Urothelium cell line (cell line): ENCODE measurements at regions not wholly inside any gene's neighbourhood (a gene's known extent, or its start where the extent isn't known, plus 50 kb on each side); places are given as distances from the start of the nearest gene placed in this dataset.

ENCODE experiments used
- DNase-seq: peaks from one replicate; pipeline ENCODE4 v3.0.0; 2011; ENCODE audit warnings: low spot score, mixed read lengths
- FAIRE-seq: peaks from 2 replicates; lab custom pipeline; 2011; peaks lifted over from hg19 to GRCh38; lab: Jason Lieb, UNC

DNA sequence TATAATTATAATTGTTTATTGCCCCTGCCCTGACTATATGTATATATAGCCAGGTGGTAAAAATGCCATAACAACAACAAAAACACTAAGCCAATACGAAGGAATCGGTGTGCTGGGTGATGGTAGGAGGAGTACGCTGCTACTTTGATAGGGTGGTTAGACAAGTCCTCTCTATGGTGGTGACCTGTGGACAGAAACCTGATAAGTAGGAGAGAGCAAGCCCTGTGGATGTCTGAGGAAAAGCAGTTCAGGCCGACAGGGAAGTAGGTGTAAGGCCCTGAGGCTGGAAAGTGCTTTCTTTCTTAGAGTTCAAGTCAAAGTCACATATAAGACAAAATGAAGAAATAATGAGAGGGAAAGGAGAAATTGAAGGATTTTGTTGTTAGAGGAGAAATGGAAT is 823.8 kb upstream of the CELF2 start:
- FAIRE-seq, result no peak

GRCh38 chr10:10196701-10197100 is 821.0 kb upstream of the CELF2 start:
- DNase-seq (no peak), FAIRE-seq (no peak)

More for the DNA sequence above, 823.8 kb upstream of the CELF2 start:
- DNase-seq, result no peak

DNA sequence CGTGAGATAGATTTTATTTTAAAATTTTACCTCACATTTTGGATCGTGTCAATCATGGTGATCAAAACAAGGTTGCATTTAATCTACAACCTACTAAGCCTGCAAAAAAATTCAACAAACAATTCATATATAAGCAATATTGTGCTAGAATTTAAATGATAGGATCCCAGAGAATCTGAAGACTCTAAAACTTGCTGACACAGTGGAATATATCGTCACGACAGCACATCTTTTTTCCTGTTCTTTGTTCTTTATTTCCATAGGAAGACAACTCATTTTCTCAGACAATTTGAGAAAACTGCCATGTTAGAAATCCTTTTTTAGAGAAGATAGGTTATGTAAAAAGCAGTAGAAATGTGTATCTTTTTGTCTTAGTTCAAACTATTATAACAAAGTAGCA is 820.2 kb upstream of the CELF2 start:
- DNase-seq (no peak), FAIRE-seq (no peak)

DNA sequence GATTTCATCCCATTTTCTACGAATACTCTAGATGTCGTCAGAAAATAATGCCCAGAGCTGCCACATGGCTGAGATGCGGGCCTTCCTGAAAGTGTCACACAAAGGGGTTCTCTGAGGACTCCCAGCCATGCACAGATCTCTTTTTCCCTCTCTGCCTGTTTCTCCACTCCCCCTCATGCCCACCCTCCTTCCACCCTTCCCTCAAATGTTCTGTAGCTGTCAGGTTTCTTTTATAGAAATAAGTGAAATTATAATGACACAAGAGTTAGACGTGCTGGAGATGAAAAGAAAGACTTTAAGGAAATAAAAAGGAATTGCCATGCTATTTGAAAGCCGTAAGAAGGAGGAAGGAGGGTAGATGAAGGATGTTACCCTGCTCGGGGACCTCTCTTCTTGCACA is 819.3 kb upstream of the CELF2 start:
- no peak for DNase-seq
- no peak for FAIRE-seq

- DNase-seq (no peak), FAIRE-seq (no peak)
Measured at GRCh38 chr10:10204415-10204814, 813.3 kb upstream of the CELF2 start.

DNA sequence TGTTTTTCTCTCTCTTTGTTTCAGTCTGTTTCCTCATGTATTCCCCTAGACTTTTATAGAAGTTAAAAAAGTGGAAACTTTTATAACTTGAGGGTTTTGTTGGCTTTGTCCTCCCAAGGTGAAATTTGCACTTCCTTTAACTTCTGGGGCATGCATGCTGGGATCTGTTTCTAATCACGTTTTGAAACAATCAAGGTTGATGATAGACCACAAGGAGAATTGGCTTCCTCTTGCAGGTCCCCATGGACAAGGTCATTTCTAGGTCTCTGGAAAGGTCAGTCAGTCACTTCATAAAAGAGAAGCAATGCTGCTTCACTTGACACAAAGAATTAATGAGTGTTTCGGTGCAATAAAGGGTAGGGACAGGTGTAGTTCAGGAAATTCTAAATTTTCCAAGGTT is 811.8 kb upstream of the CELF2 start:
- no peak for DNase-seq
- no peak for FAIRE-seq

GRCh38 chr10:10207538-10207937 is 810.1 kb upstream of the CELF2 start:
- no peak for DNase-seq
- FAIRE-seq, result no peak

DNA sequence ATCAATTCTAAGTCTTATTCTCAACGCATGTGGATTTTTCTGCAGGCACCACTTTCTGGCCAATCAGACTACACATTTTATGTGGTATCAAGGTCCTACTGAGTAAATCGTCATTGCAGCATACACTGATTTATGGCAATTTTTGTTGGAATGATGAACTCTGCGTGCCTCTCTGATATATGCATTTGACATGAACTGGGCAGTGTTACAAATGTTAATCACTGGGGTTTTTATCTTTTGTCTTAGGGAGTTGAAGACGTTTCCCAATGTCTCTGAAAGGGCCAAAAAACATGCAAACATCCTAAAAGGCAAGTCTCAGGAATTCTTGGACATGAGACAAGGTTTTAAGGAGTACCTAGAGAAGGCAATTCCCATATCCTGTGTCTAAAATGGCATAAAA is 809.5 kb upstream of the CELF2 start:
- FAIRE-seq, result no peak
- no peak for DNase-seq

DNA sequence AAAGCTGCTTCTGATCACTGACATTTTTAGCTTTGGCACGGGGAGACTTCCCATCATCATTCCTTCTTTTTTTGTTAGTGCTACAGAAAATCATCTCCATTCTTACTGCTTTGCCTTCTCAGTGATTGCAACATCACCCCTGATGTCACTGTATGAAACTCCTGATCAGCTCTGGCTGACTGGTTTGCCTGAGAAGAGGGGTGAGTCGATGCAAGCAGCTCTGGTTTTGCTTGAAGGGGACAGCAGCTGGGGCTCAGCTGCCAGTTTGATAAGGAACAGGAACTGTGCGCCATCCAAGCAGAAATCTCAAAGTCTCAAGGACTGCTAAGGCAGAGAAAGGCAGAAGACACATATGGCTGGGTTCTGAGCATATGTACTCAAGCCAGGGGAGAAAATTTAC is 808.5 kb upstream of the CELF2 start:
- no peak for FAIRE-seq
- DNase-seq, result no peak

DNA sequence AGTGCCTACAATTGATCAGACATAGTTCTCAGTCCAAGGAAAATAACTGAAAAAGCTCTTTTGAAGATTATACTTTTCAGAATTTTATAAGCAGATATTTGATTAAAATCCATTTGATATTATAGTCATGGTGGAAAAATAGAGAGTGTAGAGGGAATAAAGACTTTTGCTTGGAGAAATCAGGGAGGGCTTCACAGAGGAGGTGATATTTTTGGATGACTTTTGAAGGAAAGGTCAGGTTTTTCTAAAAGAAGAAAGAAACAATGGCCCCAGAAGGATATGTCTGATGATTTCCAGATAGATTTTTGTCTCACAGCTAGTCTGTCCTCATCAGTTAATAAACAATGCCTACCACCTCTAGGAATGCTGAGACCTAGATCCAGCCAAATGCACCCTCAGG is 806.3 kb upstream of the CELF2 start:
- no peak for FAIRE-seq
- no peak for DNase-seq

DNA sequence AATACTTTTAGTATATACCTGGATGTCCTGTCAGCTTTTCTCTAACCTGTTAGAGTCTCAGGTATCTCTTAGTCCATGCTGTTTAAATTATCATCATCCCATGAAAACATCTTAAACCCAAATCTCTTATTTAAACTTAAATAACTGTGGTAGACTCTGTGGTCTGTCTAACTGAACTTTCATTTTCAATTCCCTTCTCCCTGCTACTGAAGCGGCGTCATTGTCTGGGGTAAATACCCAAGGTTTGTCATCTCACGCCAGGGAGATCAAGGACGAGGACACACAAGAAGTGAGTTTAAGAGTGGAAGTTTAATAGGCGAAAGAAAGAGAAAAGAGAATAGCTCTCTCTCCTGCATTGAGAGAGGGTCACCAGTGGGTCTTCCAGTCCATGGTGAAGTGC is 804.4 kb upstream of the CELF2 start:
- no peak for FAIRE-seq
- DNase-seq, result no peak

DNA sequence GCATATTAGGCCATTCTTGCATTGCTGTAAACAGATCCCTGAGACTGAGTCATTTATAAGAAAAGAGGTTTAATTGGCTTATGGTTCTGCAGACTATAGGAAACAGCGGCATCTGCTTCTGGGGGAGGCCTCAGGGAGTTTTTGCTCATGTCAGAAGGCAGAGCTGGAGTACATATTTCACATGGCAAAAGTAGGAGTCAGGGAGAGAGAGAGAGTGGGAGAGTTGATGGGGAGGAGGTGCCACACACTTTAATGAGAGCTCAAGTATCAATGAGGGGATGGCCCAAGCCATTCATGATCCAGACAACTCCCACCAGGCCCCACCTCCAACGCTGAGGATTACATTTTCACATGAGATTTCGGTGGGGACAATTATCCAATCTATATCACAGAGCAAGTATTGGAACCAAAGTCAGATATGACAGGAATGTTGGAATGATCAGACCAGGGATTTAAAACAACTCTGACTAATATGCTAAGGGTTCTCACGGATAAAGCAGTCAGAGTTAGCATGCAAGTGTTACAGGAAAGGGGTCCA is 795.3 kb upstream of the CELF2 start:
- no peak for DNase-seq
- no peak for FAIRE-seq

DNA sequence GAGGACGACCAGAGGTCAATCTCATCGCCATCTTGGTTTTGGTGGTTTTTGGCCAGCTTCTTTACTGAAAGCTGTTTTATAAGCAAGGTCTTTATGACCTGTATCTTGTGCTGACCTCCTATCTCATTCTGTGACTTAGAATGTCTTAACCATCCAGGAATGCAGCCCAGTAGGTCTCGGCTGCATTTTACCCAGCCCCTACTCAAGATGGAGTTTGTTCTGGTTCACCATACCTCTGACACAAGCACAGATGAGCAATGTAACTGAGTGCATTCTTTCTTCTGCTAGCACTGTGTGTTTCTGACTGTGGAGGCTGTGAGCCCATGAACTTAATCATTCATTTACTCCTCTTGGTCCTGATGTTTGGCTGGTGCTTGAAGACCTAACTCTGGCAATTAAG is 794.5 kb upstream of the CELF2 start:
- DNase-seq, result no peak
- no peak for FAIRE-seq

- DNase-seq (no peak), FAIRE-seq (no peak)
Measured at GRCh38 chr10:10225136-10225676, 792.5 kb upstream of the CELF2 start.

DNA sequence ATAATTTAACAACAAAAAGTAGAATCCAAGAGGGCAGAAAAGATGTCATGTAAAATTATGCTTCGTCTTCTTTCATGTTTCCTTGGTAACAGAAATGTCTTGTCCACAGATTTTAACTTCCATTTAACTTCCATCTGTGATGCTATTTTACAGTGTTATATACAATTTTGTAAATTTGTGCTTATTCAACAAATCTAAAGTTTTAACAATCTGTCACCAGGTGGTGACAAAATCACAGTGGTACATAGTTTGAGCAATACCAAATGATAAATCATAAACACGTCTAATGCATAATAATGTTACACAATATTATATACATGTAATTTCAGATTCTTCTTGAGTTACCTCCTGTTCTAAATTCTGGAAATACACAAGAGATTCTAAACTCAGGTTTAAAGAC is 784.4 kb upstream of the CELF2 start:
- DNase-seq (no peak), FAIRE-seq (no peak)

DNA sequence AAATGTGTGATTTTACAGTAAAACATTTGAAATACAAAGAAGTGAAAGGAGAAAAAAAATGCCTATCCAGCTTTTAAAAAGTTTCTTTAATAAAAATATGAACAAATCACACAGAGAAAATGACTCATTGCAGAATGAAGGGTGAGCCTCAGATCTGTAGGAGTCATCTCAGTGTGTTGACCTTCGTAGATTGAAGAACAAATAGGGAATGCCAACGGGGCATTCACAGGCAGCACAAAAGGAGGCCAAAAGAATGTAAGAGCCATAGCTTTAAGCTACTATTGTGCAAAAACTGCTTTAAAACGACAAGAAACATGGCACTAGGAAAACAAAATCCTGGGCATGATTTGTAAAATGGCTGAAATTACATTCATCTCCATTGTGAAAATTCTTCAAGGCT is 782.7 kb upstream of the CELF2 start:
- DNase-seq (no peak), FAIRE-seq (no peak)

- no peak for FAIRE-seq
Measured at GRCh38 chr10:10247585-10247984, 770.1 kb upstream of the CELF2 start.

DNA sequence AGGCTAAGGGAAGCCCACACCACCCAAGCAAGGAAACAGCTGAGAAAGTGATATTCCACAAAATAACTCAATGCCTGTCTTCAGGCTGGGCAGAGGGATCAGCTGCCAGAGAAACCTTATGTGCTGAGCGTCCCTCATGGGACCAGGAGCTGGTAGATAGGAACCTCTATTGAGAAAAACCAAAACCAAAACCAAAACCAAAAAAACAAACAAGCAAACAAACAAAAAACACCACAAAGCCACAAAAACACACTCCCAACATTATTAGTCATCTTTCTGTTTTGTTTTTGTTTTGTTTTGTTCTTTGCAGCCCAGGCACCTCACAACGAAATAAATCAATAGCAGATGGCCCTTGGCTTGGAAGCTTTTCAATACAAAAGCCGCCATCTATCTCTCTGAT is 760.8 kb upstream of the CELF2 start:
- no peak for DNase-seq
- no peak for FAIRE-seq

More at GRCh38 chr10:10247585-10247984, 770.1 kb upstream of the CELF2 start:
- DNase-seq, result no peak

- FAIRE-seq (no peak), DNase-seq (no peak)
Measured at GRCh38 chr10:10259013-10259412, 758.7 kb upstream of the CELF2 start.

DNA sequence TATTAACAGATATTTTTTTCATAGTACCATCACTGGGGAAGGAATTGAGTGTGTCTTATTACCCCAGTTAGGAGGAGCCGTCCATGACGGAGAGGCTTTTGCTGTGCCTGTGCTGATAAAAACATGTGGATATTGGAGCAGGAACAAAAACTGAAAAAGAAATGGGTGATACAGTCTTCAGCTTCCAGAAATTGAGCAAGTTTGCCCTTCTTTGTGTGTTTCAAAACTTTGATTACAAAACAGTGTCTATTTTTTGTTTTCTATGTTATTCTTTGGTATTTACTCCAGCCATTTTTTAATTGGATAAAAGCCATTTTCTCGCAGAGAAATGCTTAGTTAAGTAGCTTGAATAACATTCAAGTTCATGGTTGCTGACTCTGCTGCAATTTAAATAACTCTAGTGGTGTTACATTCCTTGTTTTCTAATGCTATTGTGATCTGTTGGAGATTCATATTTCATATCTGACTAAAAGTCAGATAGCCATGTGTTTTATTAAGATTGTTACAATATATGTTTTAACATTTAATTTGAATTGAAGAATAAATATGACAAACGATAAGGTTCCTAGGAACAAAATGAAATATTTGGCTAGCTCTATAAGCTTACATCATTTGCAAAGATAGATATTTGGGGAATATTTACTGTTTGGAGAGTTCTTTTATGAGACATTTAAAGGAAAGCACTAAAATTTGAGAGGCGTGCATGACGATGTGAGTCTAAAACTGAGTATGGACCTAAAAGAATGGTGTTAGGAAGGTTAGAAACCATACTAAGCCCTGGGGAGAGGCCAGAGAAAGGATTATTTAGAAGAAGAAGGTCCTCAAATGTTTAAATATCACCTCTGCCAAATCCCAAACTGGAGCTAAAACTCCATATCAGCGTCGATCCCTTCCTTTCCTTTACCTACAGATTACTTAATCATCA is 747.3 kb upstream of the CELF2 start:
- DNase-seq, result no peak
- FAIRE-seq, result no peak

GRCh38 chr10:10271639-10272192 is 746.0 kb upstream of the CELF2 start:
- FAIRE-seq, result no peak
- DNase-seq, result no peak

GRCh38 chr10:10273661-10274060 is 744.0 kb upstream of the CELF2 start:
- no peak for FAIRE-seq

More at GRCh38 chr10:10273661-10274060, 744.0 kb upstream of the CELF2 start:
- DNase-seq, result no peak
